ENCODE measurements at regions not wholly inside any gene's neighbourhood (a gene's known extent, or its start where the extent isn't known, plus 50 kb on each side); places are given as distances from the start of the nearest gene placed in this dataset.
"Not testable (repeated sequence)": the region's sequence is repeated elsewhere in the genome, so short reads cannot be mapped to it uniquely, and the experiment has no call there.

- DNase-seq (ENCODE audit: low read depth), result no peak
- TF ChIP-seq CTCF (IDR thresholded peaks at IDR 0.05; ENCODE audit: control insufficient read depth, insufficient read depth, low read depth, low read length, missing control alignments), result no peak
- no peak overlapping the region for H3K4me3 ChIP-seq (ENCODE audit: control insufficient read depth, low read depth, low read length)
Observed at GRCh38 chr7:69104023-69104422, 494.3 kb upstream of the AUTS2 start.

- no peak for TF ChIP-seq CTCF (IDR thresholded peaks at IDR 0.05; ENCODE audit: control insufficient read depth, insufficient read depth, low read depth, low read length, missing control alignments)
- H3K4me3 ChIP-seq (ENCODE audit: control insufficient read depth, low read depth, low read length), result no peak overlapping the region
- DNase-seq (ENCODE audit: low read depth), result no peak
Observed at GRCh38 chr7:69105092-69105491, 493.2 kb upstream of the AUTS2 start.

GRCh38 chr7:69105981-69106380 lies 492.3 kb upstream of the AUTS2 start:
- no peak for TF ChIP-seq CTCF (IDR thresholded peaks at IDR 0.05; ENCODE audit: control insufficient read depth, insufficient read depth, low read depth, low read length, missing control alignments)
- no peak for DNase-seq (ENCODE audit: low read depth)
- no peak overlapping the region for H3K4me3 ChIP-seq (ENCODE audit: control insufficient read depth, low read depth, low read length)

- H3K4me3 ChIP-seq (ENCODE audit: control insufficient read depth, low read depth, low read length); DNase-seq (ENCODE audit: low read depth): not testable (repeated sequence)
Observed at GRCh38 chr7:69106449-69106848, 491.8 kb upstream of the AUTS2 start.

- H3K4me3 ChIP-seq (ENCODE audit: control insufficient read depth, low read depth, low read length); DNase-seq (ENCODE audit: low read depth): not testable (repeated sequence)
Observed at GRCh38 chr7:69106946-69107345, 491.3 kb upstream of the AUTS2 start.

GRCh38 chr7:69108097-69108496 lies 490.2 kb upstream of the AUTS2 start:
- no peak for DNase-seq (ENCODE audit: low read depth)
- TF ChIP-seq CTCF (IDR thresholded peaks at IDR 0.05; ENCODE audit: control insufficient read depth, insufficient read depth, low read depth, low read length, missing control alignments), result no peak
- H3K4me3 ChIP-seq (ENCODE audit: control insufficient read depth, low read depth, low read length), result no peak overlapping the region

- no peak for DNase-seq (ENCODE audit: low read depth)
- H3K4me3 ChIP-seq (ENCODE audit: control insufficient read depth, low read depth, low read length), result no peak overlapping the region
- no peak for TF ChIP-seq CTCF (IDR thresholded peaks at IDR 0.05; ENCODE audit: control insufficient read depth, insufficient read depth, low read depth, low read length, missing control alignments)
Observed at GRCh38 chr7:69109246-69109645, 489.0 kb upstream of the AUTS2 start.

GRCh38 chr7:69109879-69110278 lies 488.4 kb upstream of the AUTS2 start:
- H3K4me3 ChIP-seq (ENCODE audit: control insufficient read depth, low read depth, low read length), result no peak overlapping the region
- no peak for TF ChIP-seq CTCF (IDR thresholded peaks at IDR 0.05; ENCODE audit: control insufficient read depth, insufficient read depth, low read depth, low read length, missing control alignments)
- no peak for DNase-seq (ENCODE audit: low read depth)
